DMS114 treated with DMSO at 0.1 percent for 48 hours (cell line): ENCODE measurements at regions not wholly inside any gene's neighbourhood (a gene's known extent, or its start where the extent isn't known, plus 50 kb on each side); places are given as distances from the start of the nearest gene placed in this dataset.

Experiments used
- DNase-seq: peaks from one replicate; lab custom pipeline; 2025; ENCODE audit not compliant: unreplicated experiment; lab: John Stamatoyannopoulos, UW

GRCh38 chr11:122451911-122452310, 203.6 kb upstream of the UBASH3B start:
- DNase-seq, result no peak

- no peak for DNase-seq
These were observed 213.9 kb upstream of the UBASH3B start for GRCh38 chr11:122441666-122442035.

DNA sequence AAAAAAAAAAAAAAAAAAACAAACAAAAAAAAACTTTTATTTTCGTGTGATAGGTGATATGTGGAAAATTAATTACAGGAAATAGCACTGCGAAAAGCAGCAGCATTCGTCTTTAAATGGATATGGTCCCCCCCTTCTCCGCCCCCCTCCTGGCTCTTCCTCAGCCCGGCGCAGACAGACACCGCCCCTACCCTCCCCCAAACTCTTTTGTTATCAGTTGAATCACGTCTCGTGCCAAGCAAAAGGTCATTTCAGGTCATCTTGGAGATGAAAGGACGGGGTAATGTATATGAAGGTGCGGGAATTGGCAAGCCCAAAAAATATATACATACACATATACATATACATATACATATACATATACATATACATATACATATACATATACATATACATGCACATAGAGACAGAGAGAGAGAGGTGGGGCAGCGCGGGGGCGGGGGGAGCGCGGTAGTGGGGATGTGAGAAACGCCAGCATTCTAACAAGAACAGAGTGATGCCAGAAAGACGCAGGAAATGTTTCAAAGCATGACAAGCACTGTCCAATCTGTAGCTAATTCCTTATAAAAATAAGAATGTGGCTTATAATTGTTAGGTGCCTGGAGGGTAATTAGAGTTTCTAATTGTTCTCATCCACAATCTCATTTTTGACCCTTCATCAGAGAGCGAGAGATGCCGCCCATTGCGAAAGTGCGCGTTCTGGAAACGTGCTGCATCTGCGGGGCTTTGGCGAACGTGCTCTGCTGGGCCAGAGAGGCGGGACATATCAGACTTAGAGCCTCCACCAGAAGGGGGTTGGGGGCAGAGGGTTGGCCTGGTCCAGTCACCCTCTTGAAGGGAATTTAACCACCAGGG, 214.5 kb upstream of the UBASH3B start:
- no peak for DNase-seq

DNA sequence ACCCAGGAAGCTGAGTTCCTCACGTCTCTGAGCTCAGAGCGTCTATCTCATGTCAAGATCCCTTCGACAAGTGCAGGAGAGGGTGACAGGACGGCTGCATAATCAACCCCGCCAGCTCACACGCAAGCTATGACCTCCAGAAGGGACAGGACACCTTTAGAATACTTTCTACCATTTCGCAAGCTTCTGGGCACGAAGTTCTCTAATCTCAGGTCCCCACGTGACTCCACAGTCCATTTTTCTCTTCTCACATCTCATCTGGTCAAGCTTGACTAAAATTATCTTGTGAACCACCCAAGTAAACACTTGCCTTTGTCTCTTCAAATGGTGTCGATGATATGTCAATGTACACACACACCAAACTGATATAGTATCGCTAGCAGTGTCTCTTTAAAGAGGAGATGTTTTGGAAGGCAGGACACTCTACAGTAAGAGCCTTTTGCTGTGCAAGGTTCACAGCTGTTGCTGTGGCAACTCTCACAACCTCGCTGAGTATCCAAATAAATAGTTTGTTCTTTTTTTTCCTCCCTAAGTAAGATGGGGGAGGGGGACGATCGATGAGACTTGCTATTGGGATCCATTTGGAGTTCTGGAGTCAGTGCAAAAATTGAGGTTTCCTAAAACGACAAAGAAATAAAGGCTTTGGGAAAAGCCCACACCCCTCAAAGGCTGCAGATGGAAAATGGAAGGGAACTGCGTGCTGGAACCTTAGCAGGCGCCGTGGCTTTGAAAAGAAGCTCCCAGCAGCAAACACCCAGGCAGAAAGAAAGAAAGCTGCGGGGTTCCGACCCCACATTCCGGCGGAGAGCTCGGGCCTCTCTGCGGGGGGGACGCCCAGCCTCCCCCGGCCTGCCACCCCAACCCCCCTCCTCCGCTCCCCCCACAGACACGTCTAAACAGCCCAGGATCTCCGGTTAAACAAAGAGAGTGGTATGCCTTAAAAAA, 215.4 kb upstream of the UBASH3B start:
- DNase-seq, result no peak

DNA sequence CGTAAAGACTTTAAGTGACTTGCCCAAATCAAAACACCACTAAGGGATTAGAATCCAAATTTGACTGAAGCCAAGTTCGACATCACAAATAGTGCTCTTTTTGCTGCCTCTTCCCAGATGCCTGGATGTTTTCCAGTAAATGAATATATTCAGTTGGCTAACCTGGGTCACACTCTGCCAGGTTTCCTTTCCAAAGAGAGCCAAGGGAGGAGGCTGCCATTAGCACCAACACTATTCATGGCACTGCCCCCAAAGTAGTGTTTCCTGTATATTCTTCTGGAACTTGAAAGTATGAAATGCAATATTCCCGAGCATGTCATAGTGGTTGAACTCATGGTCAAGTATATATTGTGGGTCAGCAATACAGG, 219.3 kb upstream of the UBASH3B start:
- DNase-seq, result no peak

GRCh38 chr11:122435540-122436187, 219.9 kb upstream of the UBASH3B start:
- DNase-seq, result no peak

GRCh38 chr11:122434786-122435185, 220.7 kb upstream of the UBASH3B start:
- no peak for DNase-seq

DNA sequence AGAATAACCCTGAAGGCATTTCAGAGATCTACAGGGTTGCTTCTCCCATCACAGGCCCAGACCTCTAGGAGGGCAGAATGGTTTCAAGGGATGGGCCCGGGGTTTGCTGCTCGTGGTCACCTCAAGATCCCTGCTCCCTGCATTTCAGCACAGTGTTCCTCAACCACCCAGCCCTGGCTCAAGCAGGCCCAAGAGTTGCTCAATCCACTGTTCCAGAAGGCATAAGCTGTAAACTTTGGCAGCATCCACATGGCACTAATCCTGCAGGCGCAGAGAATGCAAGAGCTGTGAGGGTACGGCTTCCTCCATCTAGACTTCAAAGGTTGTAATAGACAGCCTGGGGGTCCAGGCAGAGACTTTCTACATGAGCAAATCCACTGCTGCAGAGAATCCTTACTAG, 225.0 kb upstream of the UBASH3B start:
- DNase-seq, result no peak

DNA sequence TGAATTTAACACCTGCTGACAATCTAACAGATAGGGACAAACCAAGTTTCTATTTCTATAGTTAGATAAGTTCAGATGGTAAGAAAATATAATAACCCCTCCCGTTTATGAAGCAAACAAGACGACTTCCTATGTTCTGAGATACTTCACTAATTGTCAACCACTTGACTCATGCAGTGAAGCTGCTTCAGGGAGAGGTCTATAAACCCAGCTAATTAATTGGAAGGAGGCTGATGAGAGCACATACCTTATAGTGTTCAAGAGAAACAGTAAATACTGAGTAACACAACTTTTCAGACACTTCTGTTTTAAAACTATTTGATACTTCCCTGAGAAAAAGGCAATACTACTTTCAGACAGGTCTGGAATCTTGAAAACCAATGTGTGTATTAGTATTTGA, 229.4 kb upstream of the UBASH3B start:
- DNase-seq, result no peak

GRCh38 chr11:122424636-122425035, 230.9 kb upstream of the UBASH3B start:
- DNase-seq, result no peak

GRCh38 chr11:122423886-122424285, 231.6 kb upstream of the UBASH3B start:
- DNase-seq, result no peak

DNA sequence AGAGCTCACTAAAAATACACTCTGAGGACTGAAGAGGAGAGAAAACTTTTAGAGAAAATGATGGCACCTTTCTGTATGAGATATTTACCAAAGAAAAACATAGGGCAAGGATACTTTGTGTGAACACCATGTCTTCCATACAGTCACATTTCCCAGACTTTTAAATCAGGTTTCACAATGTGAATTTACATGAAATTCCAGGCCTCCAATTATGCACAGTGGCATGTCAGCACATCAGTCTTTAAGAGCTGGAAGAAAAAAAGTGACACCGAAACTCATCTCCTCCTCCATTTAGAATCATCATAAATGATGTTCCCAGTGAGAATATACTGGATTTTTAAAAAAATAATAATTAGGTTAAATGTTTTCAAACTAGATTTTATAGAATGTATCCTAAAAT, 232.2 kb upstream of the UBASH3B start:
- no peak for DNase-seq

- no peak for DNase-seq
These were observed 232.8 kb upstream of the UBASH3B start for GRCh38 chr11:122422682-122423081.

GRCh38 chr11:122421702-122422101, 233.8 kb upstream of the UBASH3B start:
- no peak for DNase-seq

GRCh38 chr11:122418032-122418431, 237.5 kb upstream of the UBASH3B start:
- DNase-seq, result no peak

DNA sequence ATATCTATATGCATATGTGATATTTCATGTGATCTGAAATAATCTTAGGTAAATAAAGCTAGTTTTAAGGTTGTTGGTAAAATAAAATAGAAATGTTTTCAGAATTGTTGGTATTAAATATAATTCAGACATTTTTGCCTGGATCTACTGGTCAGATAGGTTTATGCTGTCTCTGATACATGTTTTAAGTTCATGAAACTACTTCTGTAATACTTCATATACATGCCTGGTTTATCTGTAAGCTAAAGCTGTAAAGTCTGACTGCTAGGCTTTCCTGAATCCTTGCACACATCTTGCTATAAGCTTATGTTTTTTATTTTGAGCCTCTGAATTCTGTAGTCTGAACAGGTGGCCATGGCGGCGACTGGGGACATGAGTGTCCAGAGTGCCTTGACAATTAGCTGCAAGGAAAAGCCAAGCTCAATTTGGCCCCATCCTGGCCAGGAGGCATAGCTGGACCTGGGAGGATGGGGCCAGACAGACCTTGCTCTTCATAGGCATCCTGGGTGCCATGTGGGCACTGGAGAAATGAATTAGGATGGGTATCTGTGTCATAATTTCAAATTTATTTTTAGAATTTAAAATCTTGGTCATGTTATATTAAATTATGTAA, 241.0 kb upstream of the UBASH3B start:
- DNase-seq, result no peak

- no peak for DNase-seq
These were observed 241.8 kb upstream of the UBASH3B start for GRCh38 chr11:122413677-122414076.

- DNase-seq, result no peak
These were observed 242.9 kb upstream of the UBASH3B start for GRCh38 chr11:122412581-122412980.

DNA sequence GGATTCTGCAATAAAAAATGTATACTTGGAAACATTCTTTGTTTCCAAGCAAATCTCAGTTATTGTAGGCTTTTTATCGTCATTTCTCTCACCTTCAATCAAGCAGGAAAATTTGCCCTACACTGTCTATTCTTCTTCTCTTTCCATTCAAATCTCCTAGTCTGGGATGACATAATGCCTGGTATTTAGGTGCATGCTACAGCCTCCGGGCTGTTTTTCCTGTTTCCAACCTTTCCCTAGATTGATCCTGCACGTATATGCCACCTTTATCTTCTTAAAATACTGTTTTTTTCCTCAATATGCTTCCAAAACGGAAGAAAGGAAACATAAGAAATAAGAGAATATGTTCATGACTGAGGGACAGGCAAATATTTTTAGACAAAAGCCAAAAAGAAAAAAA, 249.1 kb upstream of the UBASH3B start:
- no peak for DNase-seq

DNA sequence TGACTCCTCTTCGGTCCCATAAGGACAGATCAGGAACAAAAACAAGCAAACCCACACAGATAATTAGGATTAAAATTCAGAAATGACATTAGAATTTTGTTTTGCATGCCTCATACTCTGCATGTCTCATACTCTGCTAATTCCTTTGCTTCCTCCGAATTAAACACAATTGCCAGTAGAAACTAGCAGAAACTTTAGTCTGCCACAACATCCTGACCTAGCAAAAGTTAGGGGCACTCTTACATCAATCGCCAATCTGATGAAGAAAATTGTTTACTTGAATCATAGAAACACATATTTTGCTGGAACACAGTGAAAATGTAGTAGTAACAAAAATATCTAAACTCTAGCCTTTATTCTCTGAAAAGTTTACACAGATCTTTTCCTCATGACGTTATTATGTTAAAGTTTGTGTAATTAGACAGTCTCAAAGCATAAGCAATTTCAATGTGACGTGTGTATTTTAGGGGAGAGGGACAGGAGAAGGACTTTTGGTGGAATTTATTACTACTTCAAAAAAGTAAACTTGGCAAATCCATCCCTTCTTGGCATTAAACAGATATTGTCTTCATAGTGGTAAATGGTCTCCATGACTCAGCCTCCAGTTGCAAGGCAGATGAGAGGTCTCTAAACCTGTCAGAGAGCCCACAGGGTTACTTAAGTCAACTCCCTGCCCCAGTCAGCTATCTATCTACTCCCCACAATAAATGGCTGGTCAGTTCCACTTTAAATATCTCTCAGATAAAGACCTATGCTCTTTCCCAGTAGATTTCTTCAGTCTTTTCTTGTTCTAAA, 249.8 kb upstream of the UBASH3B start:
- no peak for DNase-seq
